GM10266 (cell line): ENCODE measurements at regions not wholly inside any gene's neighbourhood (a gene's known extent, or its start where the extent isn't known, plus 50 kb on each side); places are given as distances from the start of the nearest gene placed in this dataset.

Experiments
- DNase-seq: peaks from one replicate; pipeline ENCODE4 v3.0.0; 2012; ENCODE audit errors: extremely low spot score
- TF ChIP-seq, protein P1 (sequence below): IDR thresholded peaks from 2 replicates; pipeline ENCODE4 v1.5.1; 2012; ENCODE audit warnings: mild to moderate bottlenecking, low read depth; ENCODE audit not compliant: control insufficient read depth, insufficient read depth; ENCODE audit errors: missing control alignments

DNA sequence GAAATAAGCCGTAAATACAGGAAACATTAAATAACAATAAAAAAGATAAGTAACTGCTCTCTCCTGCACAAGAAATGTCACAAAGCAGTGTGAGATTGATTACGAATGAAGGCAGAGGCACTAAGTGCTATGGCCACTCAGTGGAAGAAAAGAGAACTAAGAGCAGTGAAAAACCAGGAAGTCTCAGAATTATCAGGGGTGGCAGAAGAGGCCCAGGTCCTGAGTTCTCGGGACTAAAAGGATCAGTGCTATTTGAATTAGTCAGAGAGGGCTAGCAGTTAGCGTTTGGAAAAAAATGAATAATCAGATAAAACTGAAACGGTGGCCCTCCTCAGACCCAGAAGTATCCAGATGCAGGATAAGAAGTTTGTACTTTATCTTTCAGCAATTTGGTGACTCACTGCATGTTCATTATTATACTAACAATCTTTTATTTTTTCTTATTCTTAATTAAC, 367.1 kb downstream of the ZEB2 start:
- TF ChIP-seq, protein P1, sequence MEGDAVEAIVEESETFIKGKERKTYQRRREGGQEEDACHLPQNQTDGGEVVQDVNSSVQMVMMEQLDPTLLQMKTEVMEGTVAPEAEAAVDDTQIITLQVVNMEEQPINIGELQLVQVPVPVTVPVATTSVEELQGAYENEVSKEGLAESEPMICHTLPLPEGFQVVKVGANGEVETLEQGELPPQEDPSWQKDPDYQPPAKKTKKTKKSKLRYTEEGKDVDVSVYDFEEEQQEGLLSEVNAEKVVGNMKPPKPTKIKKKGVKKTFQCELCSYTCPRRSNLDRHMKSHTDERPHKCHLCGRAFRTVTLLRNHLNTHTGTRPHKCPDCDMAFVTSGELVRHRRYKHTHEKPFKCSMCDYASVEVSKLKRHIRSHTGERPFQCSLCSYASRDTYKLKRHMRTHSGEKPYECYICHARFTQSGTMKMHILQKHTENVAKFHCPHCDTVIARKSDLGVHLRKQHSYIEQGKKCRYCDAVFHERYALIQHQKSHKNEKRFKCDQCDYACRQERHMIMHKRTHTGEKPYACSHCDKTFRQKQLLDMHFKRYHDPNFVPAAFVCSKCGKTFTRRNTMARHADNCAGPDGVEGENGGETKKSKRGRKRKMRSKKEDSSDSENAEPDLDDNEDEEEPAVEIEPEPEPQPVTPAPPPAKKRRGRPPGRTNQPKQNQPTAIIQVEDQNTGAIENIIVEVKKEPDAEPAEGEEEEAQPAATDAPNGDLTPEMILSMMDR = no peak
- DNase-seq = no peak

- TF ChIP-seq, protein P1 = no peak
- DNase-seq = no peak
Observed at GRCh38 chr2:144151851-144152250, 368.1 kb downstream of the ZEB2 start.

- DNase-seq = no peak
- TF ChIP-seq, protein P1 = no peak
Observed at GRCh38 chr2:144151405-144151804, 368.5 kb downstream of the ZEB2 start.

DNA sequence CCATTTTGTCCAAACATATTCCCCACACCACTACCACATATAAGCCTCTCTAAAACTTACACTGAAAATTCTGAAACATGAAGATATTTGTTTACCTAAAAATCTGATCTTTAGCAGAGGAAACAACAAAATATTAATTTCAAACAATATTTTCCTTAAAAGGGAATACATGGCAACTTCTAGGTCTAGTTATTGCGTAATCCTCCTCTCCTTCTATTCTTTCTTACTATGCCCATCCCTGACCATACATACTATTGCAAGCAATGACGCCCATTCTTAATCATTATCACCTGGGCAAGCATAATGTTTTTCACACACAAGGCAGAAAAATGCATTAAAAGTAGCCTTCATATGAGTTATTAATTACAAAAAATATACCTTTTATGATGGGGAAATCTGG, 372.6 kb downstream of the ZEB2 start:
- DNase-seq = no peak
- TF ChIP-seq, protein P1 = no peak

GRCh38 chr2:144146876-144147275, 373.0 kb downstream of the ZEB2 start:
- no peak for DNase-seq
- TF ChIP-seq, protein P1 = no peak

DNA sequence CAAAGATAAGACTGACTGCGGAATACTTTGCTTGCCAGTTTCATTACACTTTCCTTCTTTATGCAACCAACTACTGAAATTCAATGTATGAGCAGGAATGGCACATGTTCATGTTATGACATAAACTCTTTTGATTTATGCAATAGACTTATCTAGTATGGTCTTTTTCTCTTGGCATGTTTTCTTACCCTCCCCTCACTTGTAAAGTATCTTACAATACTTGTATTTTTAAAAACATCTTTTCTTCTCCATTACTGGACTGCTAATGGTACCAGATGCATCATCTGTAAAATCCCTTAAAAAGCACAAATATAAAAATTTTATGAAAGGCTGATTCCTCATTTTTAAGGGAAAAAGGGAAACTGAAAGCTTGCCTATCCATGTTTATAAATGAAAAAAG, 373.8 kb downstream of the ZEB2 start:
- TF ChIP-seq, protein P1 = no peak
- DNase-seq = no peak

- no peak for DNase-seq
- TF ChIP-seq, protein P1 = no peak
Observed at GRCh38 chr2:144143294-144144151, 376.4 kb downstream of the ZEB2 start.
